H9 (cell line): ENCODE measurements at regions not wholly inside any gene's neighbourhood (a gene's known extent, or its start where the extent isn't known, plus 50 kb on each side); places are given as distances from the start of the nearest gene placed in this dataset.

ENCODE experiments used
- DNase-seq: peaks from one replicate; pipeline ENCODE4 v3.0.0-alpha.2; 2017
- H2AFZ ChIP-seq: one replicate; pipeline ENCODE4 v1.6.1; 2013; ENCODE audit warnings: mild to moderate bottlenecking, low read length, control low read depth, moderate library complexity
- H2AK5ac ChIP-seq: 2 replicates; pipeline ENCODE4 v1.6.1; 2013; ENCODE audit warnings: low read length, control low read depth, mixed read lengths; ENCODE audit not compliant: insufficient read length
- H2BK120ac ChIP-seq: one replicate; pipeline ENCODE4 v1.6.1; 2013; ENCODE audit warnings: low read depth, mild to moderate bottlenecking, low read length, control low read depth, inconsistent platforms; ENCODE audit not compliant: poor library complexity, severe bottlenecking
- H2BK12ac ChIP-seq: 2 replicates; pipeline ENCODE4 v1.6.1; 2013; ENCODE audit warnings: low read length, control low read depth, mixed read lengths, low read depth; ENCODE audit not compliant: insufficient read length
- H2BK15ac ChIP-seq: 2 replicates; pipeline ENCODE4 v1.6.1; 2013; ENCODE audit warnings: low read depth, low read length, control low read depth
- H2BK20ac ChIP-seq: one replicate; pipeline ENCODE4 v1.6.1; 2013; ENCODE audit warnings: low read depth, mild to moderate bottlenecking, low read length, control low read depth, inconsistent platforms; ENCODE audit not compliant: poor library complexity, severe bottlenecking
- H2BK5ac ChIP-seq: 2 replicates; pipeline ENCODE4 v1.6.1; 2013; ENCODE audit warnings: low read length, control low read depth, mixed read lengths; ENCODE audit not compliant: insufficient read length
- H3K14ac ChIP-seq: 2 replicates; pipeline ENCODE4 v1.6.1; 2013; ENCODE audit warnings: low read length, control low read depth; ENCODE audit not compliant: insufficient read depth
- H3K18ac ChIP-seq: 2 replicates; pipeline ENCODE4 v1.6.1; 2013; ENCODE audit warnings: low read depth, mild to moderate bottlenecking, mixed read lengths, low read length, control low read depth; ENCODE audit not compliant: insufficient read length
- H3K23ac ChIP-seq: 2 replicates; pipeline ENCODE4 v1.6.1; 2013; ENCODE audit warnings: low read length, control low read depth, mixed read lengths, low read depth; ENCODE audit not compliant: insufficient read length
- H3K23me2 ChIP-seq: 2 replicates; pipeline ENCODE4 v1.6.1; 2013; ENCODE audit warnings: low read depth, mild to moderate bottlenecking, mixed read lengths, low read length, control low read depth; ENCODE audit not compliant: insufficient read length, poor library complexity, severe bottlenecking
- H3K27ac ChIP-seq: 2 replicates; pipeline ENCODE4 v1.5.1; 2013; ENCODE audit warnings: low read length, control low read depth, mixed read lengths, low read depth; ENCODE audit not compliant: insufficient read length
- H3K27me3 ChIP-seq: 2 replicates; pipeline ENCODE4 v1.6.1; 2013; ENCODE audit warnings: low read length, control low read depth, inconsistent platforms; ENCODE audit not compliant: insufficient read depth
- H3K4ac ChIP-seq: 2 replicates; pipeline ENCODE4 v1.6.1; 2013; ENCODE audit warnings: low read depth, mild to moderate bottlenecking, control low read depth, inconsistent platforms, low read length, moderate library complexity
- H3K4me1 ChIP-seq: 2 replicates; pipeline ENCODE4 v1.6.1; 2013; ENCODE audit warnings: low read length, control low read depth, inconsistent platforms; ENCODE audit not compliant: insufficient read depth
- H3K4me2 ChIP-seq: 2 replicates; pipeline ENCODE4 v1.6.1; 2013; ENCODE audit warnings: low read length, control low read depth, mixed read lengths; ENCODE audit not compliant: insufficient read length, insufficient read depth
- H3K56ac ChIP-seq: 2 replicates; pipeline ENCODE4 v1.6.1; 2013; ENCODE audit warnings: low read depth, mild to moderate bottlenecking, mixed read lengths, low read length, control low read depth; ENCODE audit not compliant: insufficient read length
- H3K79me1 ChIP-seq: 2 replicates; pipeline ENCODE4 v1.6.1; 2013; ENCODE audit warnings: low read depth, mild to moderate bottlenecking, moderate library complexity, low read length, control low read depth, inconsistent platforms; ENCODE audit not compliant: insufficient read depth, poor library complexity, severe bottlenecking
- H3K79me2 ChIP-seq: 2 replicates; pipeline ENCODE4 v1.6.1; 2013; ENCODE audit warnings: low read length, control low read depth, inconsistent platforms; ENCODE audit not compliant: insufficient read depth
- H3K9ac ChIP-seq: 2 replicates; pipeline ENCODE4 v1.6.1; 2013; ENCODE audit warnings: low read length, control low read depth, mixed read lengths; ENCODE audit not compliant: insufficient read length; ENCODE audit errors: extremely low read depth
- H3K9me3 ChIP-seq: one replicate; pipeline ENCODE4 v1.6.1; 2013; ENCODE audit warnings: low read depth, low read length, inconsistent platforms; ENCODE audit not compliant: control insufficient read depth
- H3T11ph ChIP-seq: one replicate; pipeline ENCODE4 v1.6.1; 2013; ENCODE audit warnings: mild to moderate bottlenecking, low read length, control low read depth, inconsistent platforms
- H4K20me1 ChIP-seq: one replicate; pipeline ENCODE4 v1.6.1; 2013; ENCODE audit not compliant: control insufficient read depth, insufficient read length, insufficient read depth
- H4K5ac ChIP-seq: 2 replicates; pipeline ENCODE4 v1.6.1; 2013; ENCODE audit warnings: low read depth, mild to moderate bottlenecking, mixed read lengths, low read length, control low read depth; ENCODE audit not compliant: insufficient read length
- H4K8ac ChIP-seq: replicated peaks from 2 replicates; pipeline ENCODE4 v1.6.1; 2013; ENCODE audit warnings: low read length, control low read depth, mixed read lengths, low read depth; ENCODE audit not compliant: insufficient read length
- H4K91ac ChIP-seq: 2 replicates; pipeline ENCODE4 v1.6.1; 2013; ENCODE audit warnings: low read depth, mild to moderate bottlenecking, moderate library complexity, mixed read lengths, low read length, control low read depth; ENCODE audit not compliant: insufficient read length
- H3K27ac Mint-ChIP-seq, 3 experiments: 2 replicates in 2 of 3; 3 replicates in 1 of 3; pipeline ENCODE4 v1.8.0; 2020 to 2021; ENCODE audit warnings: mixed read lengths in 3 of 3, mild to moderate bottlenecking in 1 of 3, moderate library complexity in 1 of 3
- H3K27me3 Mint-ChIP-seq: 2 replicates; pipeline ENCODE4 v1.8.0; 2021; ENCODE audit warnings: low read depth, mild to moderate bottlenecking, moderate library complexity, mixed read lengths
- H3K36me3 Mint-ChIP-seq, 3 experiments: 2 replicates in 2 of 3; 3 replicates in 1 of 3; pipeline ENCODE4 v1.8.0; 2020 to 2021; ENCODE audit warnings: low read depth in 3 of 3, mixed read lengths in 3 of 3; ENCODE audit not compliant: insufficient read depth in 1 of 3
- H3K4me1 Mint-ChIP-seq, 2 experiments: 2 replicates each; pipeline ENCODE4 v1.8.0; 2020; ENCODE audit warnings: mixed read lengths in 2 of 2
- H3K4me3 Mint-ChIP-seq, 2 experiments: 2 replicates in 1 of 2; 3 replicates in 1 of 2; pipeline ENCODE4 v1.8.0; 2020 to 2021; ENCODE audit warnings: mild to moderate bottlenecking in 2 of 2, mixed read lengths in 2 of 2, moderate library complexity in 1 of 2
- H3K9me3 Mint-ChIP-seq, 2 experiments: 2 replicates in 1 of 2; 3 replicates in 1 of 2; pipeline ENCODE4 v1.8.0; 2020; ENCODE audit warnings: mild to moderate bottlenecking in 2 of 2, mixed read lengths in 2 of 2, moderate library complexity in 1 of 2
- WGBS: extraction: QIAGEN DNeasy Blood & Tissue Kit; methylation state at CpG from one replicate; pipeline ENCODE4 v1.1.7; 2013; ENCODE audit warnings: missing lambda C conversion rate, low lambda C conversion rate, mixed read lengths; ENCODE audit not compliant: insufficient read length; ENCODE audit errors: extremely low coverage; 5-methylcytosine and 5-hydroxymethylcytosine counted together
- TF ChIP-seq, protein P1 (sequence below): fragments of 200-600 bp; sonication (generic); conservative IDR thresholded peaks from 3 replicates; pipeline ENCODE4 v1.8.0; 2021; ENCODE audit warnings: antibody characterized with exemption, mild to moderate bottlenecking

DNA sequence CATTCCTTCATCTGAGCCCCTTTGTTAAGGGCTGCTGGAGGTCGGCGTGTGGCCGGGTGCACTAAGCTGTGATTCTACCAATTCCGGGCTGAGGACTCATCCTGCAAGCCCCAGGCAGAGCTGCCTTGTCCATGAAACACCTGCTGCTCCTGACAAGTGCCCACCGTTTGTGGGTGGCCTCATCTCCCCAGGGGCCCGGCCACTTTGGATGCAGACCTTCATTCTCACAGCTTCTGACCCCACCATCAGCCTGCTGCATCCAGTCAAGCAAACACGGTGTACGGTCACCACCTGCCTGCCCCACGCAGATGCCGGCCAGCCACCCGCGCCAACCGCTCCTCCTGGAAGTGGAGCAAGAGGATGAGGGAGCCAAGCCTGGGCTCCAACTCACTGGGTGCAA lies 382.7 kb downstream of the THBS2 start:
- no peaks in the 10 kb centered on the region for H3K23me2 ChIP-seq
- no peak overlapping the region for H2BK5ac ChIP-seq
- no peak overlapping the region for H4K5ac ChIP-seq
- no peak overlapping the region for H3K9ac ChIP-seq
- H3K27ac Mint-ChIP-seq, result no peak overlapping the region
- H3K4me2 ChIP-seq, result no peak overlapping the region
- no peak overlapping the region for H3K27ac ChIP-seq
- no peak overlapping the region for H2AK5ac ChIP-seq
- H2BK20ac ChIP-seq, result no peak overlapping the region
- no CpG with 5 or more reads among the region's 13 CpGs for WGBS
- H3K27me3 Mint-ChIP-seq, result no peaks in the 10 kb centered on the region; the same call in none of the 2 replicates
- H2BK15ac ChIP-seq, result no peak overlapping the region
- H3K4ac ChIP-seq, result no peak overlapping the region
- no peak overlapping the region for H3K4me3 Mint-ChIP-seq
- H3K36me3 Mint-ChIP-seq, result no peaks in the 10 kb centered on the region
- no peak overlapping the region; the same call in 1 of the 2 replicates for H3K14ac ChIP-seq
- no peak overlapping the region for H3K23ac ChIP-seq
- H4K91ac ChIP-seq, result no peak overlapping the region
- no peaks in the 10 kb centered on the region for H3K27me3 ChIP-seq
- no peaks in the 10 kb centered on the region for H3K9me3 ChIP-seq
- H4K8ac ChIP-seq, result no peak overlapping the region
- no peak overlapping the region for H3K18ac ChIP-seq
- no peaks in the 10 kb centered on the region for H3K79me2 ChIP-seq
- H3T11ph ChIP-seq, result no peak overlapping the region
- no peak overlapping the region for H2BK120ac ChIP-seq
- no peak for DNase-seq
- TF ChIP-seq, protein P1, sequence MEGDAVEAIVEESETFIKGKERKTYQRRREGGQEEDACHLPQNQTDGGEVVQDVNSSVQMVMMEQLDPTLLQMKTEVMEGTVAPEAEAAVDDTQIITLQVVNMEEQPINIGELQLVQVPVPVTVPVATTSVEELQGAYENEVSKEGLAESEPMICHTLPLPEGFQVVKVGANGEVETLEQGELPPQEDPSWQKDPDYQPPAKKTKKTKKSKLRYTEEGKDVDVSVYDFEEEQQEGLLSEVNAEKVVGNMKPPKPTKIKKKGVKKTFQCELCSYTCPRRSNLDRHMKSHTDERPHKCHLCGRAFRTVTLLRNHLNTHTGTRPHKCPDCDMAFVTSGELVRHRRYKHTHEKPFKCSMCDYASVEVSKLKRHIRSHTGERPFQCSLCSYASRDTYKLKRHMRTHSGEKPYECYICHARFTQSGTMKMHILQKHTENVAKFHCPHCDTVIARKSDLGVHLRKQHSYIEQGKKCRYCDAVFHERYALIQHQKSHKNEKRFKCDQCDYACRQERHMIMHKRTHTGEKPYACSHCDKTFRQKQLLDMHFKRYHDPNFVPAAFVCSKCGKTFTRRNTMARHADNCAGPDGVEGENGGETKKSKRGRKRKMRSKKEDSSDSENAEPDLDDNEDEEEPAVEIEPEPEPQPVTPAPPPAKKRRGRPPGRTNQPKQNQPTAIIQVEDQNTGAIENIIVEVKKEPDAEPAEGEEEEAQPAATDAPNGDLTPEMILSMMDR, result no peak
- H3K4me1 Mint-ChIP-seq, result peaks cover 8 to 11% of the 10 kb centered on the region in 2 experiments
- H3K9me3 Mint-ChIP-seq, result no peaks in the 10 kb centered on the region
- no peak overlapping the region for H2BK12ac ChIP-seq
- H3K79me1 ChIP-seq, result no peaks in the 10 kb centered on the region
- H3K56ac ChIP-seq, result no peak overlapping the region
- no peaks in the 10 kb centered on the region for H4K20me1 ChIP-seq
- no peak overlapping the region for H2AFZ ChIP-seq
- H3K4me1 ChIP-seq, result no peaks in the 10 kb centered on the region
